Hippocampal formation (tissue), 2 donors: ENCODE measurements at regions not wholly inside any gene's neighbourhood (a gene's known extent, or its start where the extent isn't known, plus 50 kb on each side); places are given as distances from the start of the nearest gene placed in this dataset.

ENCODE experiments used
- DNase-seq, 2 donors: peaks; one replicate each; lab custom pipeline; 2025; lab: John Stamatoyannopoulos, UW

DNA sequence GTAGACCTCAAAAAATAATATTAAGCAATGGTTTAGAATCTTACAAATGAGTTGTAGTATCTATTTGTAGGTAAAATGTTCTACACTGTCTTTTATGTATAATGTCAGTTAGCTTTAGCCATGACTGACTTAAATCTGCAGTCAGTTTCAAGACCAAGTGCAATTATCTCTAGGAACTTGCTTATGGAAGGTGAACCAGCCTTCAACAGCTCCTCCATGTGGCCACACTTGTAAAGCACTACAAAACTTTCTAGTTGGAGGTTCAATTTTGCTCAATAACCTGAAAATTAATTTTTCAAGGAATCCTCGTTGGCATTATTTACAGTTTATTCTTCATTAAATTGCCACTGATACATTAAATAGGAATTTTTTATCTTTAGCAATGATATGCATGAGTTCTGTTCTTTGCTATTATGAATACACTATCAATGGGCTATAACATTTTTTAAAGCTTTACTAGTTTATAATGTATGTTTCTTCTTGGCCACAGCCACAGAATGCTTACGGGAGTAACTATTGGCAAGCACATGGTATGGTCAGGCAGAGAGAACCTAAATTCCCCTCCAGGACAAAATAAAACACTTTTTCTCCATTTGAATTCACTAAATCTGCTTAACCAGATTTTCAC, 315.3 kb upstream of the UBE2E2 start:
- peak in 1 of 2 donors; percentile 35 for DNase-seq

DNA sequence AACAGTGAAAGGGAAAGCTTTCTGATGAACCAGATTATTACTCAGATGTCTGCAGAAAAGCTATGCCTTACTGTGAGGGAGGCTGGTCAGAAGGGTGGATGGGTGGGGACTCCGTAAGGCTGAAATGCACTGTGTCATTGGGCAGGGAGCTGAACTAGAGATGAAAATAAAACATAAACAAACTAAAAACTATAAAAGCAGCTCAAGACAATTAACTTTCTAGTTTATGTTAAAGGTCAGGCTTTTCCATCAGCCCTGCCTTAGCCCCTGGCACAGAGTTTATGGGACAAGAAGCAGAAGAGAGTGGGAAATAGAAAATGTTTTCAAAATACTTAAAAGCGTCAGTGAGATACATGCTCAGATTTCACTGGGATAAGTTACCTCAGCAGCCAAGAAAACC, 310.0 kb upstream of the UBE2E2 start:
- DNase-seq, result no peak

DNA sequence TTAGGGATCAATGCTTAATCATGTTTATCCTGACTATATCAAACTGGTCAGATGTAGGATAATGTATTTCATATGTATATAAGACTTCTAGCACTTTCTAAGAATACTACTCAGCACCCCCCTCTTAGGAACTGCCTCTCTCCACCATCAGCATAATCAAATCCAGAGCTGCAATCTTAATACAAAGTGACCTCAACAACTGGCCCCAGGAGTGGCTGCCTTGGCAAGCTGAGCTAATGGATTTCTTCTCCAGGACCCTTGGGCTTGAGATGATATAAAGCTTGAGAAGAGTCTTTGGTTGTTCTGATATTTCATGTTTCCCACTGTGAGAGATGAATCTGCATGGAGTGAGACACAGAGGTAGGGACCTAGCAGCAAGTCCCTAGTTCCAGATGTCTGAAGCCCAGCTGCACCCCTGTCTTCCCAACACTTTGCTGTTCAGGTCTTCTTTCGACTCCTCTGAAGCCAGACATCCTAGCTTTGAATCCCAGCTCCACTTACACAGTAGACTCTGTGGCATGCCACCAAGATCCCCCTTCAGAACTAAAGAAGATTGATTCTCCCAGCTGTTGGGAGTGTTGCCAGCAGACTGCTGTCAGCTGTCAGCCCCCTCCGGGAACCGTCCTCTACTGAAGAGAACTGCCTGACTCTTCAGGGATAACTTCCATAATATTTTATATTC, 309.3 kb upstream of the UBE2E2 start:
- no peak for DNase-seq

DNA sequence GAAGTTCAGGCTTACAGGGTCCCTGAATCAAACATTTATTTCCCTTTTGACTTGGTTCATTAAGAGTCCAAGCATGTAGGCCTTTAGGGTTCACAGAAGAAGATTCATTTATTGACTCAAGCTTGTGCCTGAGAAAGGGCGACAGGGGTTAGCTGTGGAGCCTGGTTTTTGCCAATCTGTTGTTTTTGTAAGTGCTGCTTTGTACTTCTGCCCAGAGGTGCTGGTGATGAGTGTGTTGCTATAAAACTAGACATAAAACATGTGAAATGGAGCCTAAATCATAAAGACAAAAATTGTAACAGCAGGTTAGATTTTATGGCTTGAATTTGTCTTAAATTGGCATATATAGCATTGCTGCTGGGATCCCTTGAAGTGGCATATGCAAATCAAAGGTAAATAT, 308.3 kb upstream of the UBE2E2 start:
- no peak for DNase-seq

DNA sequence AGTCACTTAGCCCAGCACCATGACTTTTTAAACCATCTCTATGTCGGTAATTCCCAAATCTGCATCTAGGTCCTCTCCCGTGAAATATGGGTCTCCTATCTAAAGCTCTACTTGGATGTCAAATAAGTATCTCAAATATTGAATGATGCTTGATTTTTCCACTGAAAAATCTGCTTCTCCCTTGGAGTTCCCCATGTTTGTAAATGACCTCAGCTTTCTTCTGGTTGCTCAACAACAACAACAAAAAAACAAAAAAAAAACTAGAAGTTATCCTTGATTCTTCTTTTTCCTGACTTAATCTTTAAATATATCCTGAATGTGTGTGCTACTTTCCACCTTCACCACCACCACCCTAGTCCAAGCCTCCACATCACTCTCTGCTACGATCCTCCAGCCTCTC, 307.5 kb upstream of the UBE2E2 start:
- no peak for DNase-seq

DNA sequence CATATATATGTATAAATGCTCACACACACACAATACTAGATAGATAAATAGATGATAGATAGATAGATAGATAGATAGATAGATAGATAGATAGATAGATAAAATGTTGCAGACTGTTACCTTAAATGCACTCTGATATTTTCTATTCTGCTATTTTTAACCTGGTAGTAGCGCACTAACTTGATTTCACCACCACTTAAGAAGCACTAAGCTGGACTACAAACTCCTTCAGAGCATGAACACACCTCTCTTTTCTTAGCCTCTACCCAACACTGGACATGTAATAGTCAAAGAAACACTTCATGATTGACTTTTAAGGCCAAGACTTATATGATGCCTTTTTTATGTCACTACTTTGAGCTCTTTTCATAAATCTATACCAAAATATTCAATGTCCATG, 304.6 kb upstream of the UBE2E2 start:
- no peak for DNase-seq

DNA sequence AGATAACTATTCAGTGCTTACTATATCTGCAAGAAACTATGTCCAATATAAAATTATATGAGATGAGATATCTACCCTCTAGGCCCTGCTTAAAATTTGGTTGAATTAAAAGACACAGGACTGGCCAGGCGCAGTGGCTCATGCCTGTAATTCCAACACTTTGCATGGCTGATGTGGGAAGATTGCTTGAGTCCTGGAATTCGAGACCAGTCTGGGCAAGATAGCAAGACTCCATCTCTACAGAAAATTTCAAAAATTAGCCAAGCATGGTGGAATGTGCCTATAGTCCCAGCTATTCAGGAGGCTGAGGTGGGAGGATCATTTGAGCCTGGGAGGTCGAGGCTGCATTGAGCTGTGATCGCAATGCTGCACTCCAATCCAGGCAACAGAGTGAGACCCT, 303.7 kb upstream of the UBE2E2 start:
- DNase-seq, result no peak

DNA sequence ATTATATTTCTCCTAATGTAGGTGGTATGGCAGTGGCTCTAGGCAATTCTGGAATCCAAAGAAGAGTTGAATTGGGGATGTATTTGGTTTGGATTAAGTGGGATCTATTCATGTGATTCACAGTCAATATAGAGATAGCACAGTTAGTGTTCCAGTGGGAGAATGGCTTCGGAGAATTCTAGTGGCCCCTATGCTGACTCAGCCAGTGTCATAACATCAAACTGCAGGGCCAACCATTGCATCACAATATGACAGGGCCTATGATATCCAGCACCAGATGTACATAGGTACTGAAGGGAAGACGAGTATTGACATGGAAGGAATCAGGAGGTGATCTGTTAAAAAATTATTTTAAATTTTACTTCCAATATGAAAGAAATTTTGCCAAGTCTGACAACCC, 302.8 kb upstream of the UBE2E2 start:
- DNase-seq, result no peak

DNA sequence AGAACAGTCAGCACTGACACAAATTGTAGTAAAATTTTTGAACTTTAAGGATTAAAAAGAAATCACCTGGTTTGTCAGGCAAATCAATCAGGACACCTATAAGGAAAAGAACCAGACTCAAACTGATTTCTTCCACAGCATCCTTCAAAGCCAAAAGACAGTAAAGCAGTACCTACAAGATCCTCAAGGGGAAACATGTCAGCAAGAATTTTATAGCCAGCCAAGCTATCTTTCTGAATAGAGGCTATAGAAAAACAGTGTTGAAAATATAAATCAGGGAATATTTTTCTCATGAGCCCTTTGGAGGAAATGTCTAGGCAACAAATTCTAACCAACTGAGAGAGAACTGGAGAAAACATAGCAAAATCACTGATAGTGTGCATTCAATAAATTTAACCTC, 301.4 kb upstream of the UBE2E2 start:
- no peak for DNase-seq

DNA sequence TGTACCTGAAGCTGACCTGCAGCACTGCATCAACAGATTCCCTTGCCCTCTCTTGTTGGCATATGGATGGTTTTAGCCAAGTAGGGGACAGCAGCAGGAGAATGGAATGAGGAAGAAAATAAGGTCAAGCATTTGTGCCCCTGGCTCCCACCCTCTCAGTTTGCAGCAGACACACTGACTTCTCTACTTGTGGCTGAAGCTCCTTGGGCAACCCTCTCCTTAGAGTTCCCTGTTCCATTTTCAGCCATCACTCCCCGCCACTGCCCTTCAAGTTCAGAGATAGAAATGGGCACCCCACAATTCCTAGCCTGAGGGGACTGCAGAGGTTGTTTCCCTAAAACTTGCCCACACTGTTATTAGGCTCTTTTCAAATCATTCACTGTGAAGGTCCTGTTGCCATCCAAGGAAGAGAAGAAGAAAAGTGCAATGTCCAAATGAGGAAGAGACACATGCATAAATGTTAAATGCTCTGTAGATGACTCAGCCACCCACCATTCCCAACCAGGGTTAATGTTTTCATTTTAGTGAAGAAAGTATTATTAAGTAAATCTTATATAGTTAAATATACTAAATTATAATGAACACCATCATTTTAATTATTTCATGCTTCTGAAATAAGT, 295.9 kb upstream of the UBE2E2 start:
- DNase-seq, result no peak

DNA sequence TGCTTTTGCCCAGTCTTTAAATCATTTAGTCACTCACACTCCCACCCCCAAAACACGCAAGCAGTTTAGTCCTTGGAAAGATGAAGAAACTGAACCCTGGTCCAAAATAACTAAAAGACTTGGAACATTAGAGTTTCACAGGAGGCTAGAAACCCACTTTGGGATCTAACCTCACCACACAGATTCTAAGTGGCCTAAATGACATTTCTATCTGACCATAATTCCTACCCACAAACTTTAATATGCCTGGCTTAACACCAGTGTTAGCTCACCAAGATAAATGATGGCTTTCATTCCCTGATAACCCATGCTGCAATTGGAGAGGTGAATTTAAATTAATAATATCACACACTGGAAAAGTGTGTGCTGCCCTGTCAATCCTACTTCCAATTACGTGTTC, 295.3 kb upstream of the UBE2E2 start:
- DNase-seq, result no peak

DNA sequence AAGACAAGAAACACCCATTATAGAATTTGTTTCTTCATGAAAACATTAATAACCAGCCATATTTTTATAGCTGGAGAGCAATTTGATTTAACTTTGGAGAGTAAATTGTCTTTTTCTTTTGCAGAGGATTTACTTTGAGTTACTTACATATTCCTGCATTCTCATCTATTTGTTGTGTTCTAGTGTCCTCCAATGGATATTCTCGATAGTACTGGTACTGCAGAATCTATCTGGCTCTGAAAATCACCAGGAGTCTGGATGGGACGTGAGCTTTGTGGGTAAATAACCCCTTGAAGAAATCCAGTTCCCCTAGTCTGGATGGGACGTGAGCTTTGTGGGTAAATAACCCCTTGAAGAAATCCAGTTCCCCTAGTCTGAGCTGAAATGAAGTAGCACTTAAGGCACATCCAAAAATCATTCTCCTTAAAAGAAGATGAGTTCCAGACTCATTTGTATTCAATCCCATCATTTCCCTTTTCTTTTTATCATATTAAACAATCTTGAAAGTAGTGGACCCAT, 294.1 kb upstream of the UBE2E2 start:
- DNase-seq, result no peak

DNA sequence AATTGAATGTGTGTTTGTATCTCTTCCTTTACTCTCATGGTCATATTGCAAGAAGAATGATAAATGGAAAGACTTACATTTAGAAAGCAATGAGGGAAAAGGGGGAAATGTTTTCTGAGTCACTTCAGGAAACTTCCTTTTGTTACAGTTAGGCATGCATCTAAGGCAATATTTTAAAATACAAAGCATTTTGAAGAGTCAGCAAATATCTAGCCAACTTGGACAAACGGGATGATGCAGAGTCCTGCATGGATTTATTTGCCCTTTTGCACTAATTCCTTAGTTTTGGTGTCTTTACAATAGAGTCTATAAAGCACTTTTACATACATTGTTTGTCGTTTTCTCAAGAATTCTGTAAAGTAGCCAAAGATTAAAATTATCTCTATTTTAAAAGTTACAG, 286.2 kb upstream of the UBE2E2 start:
- no peak for DNase-seq

DNA sequence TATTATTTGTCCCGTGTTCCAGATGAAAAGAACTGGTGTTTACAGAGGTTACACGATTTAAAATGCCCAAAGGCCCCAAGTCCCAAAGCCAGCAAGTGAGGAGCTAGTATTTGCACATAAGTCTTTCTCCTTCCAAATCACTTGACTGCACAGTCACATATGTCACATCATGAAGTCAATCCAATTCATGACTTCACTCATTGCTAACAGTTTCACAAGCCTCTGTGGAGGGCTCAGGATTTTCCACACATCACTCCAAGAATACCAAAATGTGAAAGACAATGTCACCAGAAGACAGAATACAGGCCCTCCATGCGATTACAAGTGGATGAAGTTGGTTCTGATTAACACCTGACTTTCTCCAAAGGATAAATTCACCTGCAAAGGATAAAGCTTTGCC, 283.1 kb upstream of the UBE2E2 start:
- DNase-seq, result no peak

DNA sequence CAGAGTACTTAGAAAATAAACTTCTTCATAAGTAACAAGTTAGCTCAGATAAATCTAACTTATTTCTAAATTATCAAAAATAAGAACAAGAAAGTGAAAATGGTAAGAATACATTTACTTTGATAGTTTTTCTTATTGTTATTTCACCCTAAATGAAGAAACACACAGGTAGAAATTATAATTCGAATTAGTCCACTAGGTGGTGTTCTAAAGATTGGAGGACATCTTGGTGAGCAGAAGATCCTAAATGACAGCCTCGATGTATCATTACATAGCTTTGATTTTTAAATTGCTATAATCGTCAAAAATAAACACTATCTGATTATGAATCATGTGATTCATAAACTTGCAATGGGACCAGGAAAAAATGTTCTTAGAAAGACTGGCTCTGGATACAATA, 280.8 kb upstream of the UBE2E2 start:
- DNase-seq, result no peak

DNA sequence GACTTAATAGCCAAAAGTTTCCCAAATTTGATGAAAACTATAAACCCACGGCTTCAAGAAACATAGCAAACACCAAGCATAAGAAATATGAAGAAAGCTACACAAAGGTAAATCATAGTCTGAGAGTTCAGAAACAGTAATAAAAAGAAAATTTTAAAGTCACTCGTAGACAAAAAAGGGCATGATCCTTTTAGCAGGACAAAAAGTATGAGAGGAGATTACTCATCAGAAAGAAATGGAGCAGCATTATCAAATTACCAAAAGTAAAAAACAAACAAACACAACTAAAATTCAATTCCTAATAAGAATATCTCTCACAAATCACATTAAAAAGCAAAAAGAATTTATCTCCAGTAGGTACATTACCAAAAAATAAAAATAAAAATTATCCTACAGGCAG, 279.4 kb upstream of the UBE2E2 start:
- DNase-seq, result no peak

DNA sequence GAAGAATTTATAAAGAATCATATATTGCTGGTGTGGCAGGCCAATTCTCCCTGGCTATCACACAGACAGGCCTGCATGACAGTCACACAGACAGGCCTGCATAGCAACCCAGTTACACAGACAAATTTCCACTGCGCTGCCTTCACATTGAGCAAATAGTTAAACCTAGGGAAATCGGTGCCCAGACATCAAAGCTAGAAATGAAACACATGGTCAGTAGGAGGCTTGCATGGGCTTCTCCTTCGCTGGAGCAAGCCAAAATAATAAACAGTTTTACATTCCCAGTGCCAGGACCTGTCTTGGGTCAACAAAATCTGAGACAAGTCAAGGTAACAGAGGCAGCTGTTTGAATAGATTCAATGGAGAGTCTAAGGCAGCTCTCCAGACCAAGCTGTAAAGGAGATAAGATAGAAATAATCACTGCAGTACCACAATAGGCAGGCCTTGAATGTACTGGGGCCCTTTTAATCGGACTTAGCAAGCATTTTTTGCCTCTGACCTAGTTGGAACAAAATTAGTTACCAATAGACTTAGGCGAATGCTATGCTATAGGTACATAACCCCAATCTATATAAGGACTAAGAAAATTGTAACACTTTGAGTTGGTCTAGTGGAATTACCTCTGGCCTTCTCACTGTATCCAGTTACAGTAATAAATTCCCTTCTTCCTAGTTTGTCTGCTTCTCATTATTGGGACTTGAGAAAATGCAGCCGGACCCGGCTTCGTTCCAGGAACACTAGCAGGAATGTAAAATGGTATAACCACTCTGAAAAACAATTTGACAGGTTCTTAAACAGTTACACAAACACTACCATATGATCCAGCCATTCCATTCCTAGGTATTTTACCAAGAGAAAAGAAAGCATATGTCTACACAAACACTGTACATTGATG, 274.7 kb upstream of the UBE2E2 start:
- DNase-seq, result no peak

DNA sequence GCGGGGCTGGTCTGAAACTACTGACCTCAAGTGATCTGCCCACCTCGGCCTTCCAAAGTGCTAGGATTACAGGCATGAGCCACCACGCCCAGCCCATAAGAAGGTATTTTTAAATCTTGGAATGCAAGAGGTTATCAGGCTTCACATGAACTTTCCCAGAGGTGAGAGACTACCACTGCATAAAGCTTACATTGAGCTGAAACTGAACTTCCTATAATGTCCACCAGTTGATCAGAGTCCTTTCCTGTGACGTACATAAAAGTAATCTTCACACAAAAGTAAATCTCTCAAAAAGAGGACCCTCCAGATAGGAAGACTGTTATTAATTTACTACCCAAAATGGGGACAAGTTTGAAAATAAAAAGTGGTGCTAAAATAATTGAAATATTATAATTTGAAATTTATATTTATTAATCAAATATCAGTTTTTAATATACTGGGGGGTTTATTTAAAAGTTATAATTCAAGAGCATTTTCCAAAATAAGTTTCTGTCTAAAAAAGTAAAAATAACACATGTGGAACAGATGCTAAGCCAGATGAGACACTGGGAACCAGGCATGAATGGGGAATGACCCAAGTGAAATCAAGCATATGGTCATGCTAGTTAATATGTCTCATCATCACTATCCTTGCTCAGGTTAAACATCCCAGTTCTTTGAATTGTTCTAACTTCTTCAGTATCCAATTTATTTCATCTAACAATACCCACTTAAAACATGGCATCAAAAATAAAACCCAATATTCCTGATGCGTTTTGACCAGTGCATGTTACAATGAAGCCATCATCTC, 269.9 kb upstream of the UBE2E2 start:
- no peak for DNase-seq

DNA sequence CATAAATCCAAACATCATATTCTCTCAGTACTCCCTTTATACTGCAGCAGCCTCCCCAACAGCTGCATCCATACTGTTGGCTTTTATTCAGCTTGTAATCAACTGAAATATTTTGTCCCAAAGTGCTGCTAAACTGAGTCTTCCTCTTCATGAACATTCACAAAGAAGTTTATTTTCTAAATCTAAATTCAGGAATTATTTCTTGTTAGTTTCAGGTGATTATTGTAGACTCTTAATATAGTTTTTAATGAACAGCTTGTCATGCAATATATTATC, 269.3 kb upstream of the UBE2E2 start:
- DNase-seq, result no peak

DNA sequence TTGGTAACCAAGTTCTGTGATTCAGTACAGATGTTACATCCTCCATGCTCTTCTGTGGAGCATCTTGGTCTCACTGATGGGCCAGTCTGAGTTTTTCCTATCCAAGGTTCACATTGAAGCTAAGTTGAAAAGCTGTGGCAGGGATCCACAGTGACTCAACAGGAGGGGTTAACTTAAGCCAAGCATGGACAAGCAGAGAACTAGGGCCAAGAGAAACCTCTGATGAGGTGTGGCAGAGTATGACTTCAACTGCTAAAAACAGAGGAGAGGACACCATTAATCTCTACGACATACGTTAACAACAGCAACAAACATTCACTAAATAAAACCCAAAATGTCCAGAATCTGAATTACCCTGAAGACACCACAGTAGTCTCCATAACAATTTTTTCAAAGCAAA, 268.1 kb upstream of the UBE2E2 start:
- DNase-seq, result no peak

DNA sequence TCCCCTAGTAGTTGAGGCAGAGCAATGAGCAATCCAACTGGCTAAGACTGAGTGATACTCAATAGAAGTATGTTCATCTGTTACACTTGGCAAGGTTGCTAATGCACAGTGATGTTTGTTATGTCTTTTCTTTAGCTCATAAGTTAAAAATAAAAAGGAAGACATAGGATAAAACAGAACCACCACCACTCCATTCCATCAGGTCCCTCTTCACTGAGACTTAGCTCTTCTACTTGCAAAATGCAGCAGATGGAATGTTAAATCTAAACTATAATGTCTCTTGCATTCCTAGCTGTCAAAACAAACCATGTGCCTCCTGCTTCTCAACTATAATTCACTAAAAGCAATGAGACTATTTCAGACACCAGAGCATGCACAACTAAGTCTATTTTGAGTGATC, 265.6 kb upstream of the UBE2E2 start:
- peak in 1 of 2 donors; percentile 37 for DNase-seq

DNA sequence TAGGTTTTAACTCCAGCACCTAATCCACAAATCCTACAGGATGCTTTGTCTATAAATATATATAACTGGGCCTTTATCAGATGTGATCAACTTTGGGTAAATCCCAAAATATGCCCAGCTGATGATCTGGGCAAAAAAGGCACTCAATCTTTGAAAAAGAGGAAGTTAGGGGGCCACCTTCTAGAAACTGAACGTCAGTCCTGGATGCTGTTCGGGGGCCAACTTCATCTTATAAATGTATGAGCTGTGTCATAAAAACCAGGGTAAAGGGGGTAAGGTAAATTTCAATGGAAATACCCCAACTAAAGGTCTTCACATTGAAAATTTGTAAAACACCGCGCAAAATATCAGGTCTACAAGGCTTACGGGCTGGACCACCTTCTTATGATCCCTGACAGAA, 264.4 kb upstream of the UBE2E2 start:
- DNase-seq, result no peak
